SK-N-SH (cell line): ENCODE measurements at regions not wholly inside any gene's neighbourhood (a gene's known extent, or its start where the extent isn't known, plus 50 kb on each side); places are given as distances from the start of the nearest gene placed in this dataset.

Experiments
- CTCF ChIA-PET: fragments of 300-600, 350-600 bp; formaldehyde crosslinking; extraction: SDS; loops from one replicate; lab custom pipeline; 2021; lab: Yijun Ruan, JAX
- POLR2A ChIA-PET: fragments of 350-600 bp; sonication (Branson Sonifier 250); formaldehyde crosslinking; extraction: SDS; loops from one replicate; lab custom pipeline; 2020; ENCODE audit warnings: antibody characterized with exemption, inconsistent platforms; lab: Yijun Ruan, JAX
- DNase-seq: peaks from one replicate; pipeline ENCODE4 v3.0.0; 2012
- H2AFZ ChIP-seq: fragments of 200-600 bp; sonication (generic); 2 replicates; pipeline ENCODE4 v1.8.1; 2016; ENCODE audit warnings: antibody characterized with exemption, mild to moderate bottlenecking, low read depth
- H3F3A ChIP-seq: fragments of 200-600 bp; sonication (generic); replicated peaks from 2 replicates; pipeline ENCODE3; 2016; ENCODE audit warnings: antibody characterized with exemption, mild to moderate bottlenecking; ENCODE audit not compliant: insufficient read depth
- H3K27ac ChIP-seq, 2 experiments: fragments of 200-500 bp in 1 of 2; fragments of 200-600 bp in 1 of 2; sonication (Bioruptor generic) in 1 of 2; sonication (generic), shearing (Covaris generic) in 1 of 2; 2 replicates each; pipeline versions ENCODE4 v1.5.1 to v1.6.1; 2014 to 2016; ENCODE audit warnings: low read depth in 2 of 2, inconsistent platforms in 1 of 2, low read length in 1 of 2, mild to moderate bottlenecking in 1 of 2, mixed read lengths in 1 of 2
- H3K27me3 ChIP-seq: fragments of 200-600 bp; sonication (generic), shearing (Covaris generic); 2 replicates; pipeline ENCODE4 v1.6.1; 2016; ENCODE audit warnings: mixed run types; ENCODE audit not compliant: insufficient read depth
- H3K36me3 ChIP-seq, 2 experiments: fragments of 200-500 bp in 1 of 2; fragments of 200-600 bp in 1 of 2; sonication (Bioruptor generic) in 1 of 2; sonication (generic) in 1 of 2; replicated peaks in 1 of 2; 2 replicates each; pipeline versions ENCODE3 to v1.5.1; 2014 to 2016; ENCODE audit warnings: low read length in 1 of 2, mild to moderate bottlenecking in 1 of 2; ENCODE audit not compliant: insufficient read depth in 2 of 2, control insufficient read depth in 1 of 2
- H3K4me1 ChIP-seq, 2 experiments: fragments of 200-500 bp in 1 of 2; fragments of 200-600 bp in 1 of 2; sonication (Bioruptor generic) in 1 of 2; sonication (generic), shearing (Covaris generic) in 1 of 2; 2 replicates each; pipeline versions ENCODE4 v1.5.1 to v1.6.1; 2014 to 2016; ENCODE audit warnings: low read depth in 1 of 2, low read length in 1 of 2, mixed run types in 1 of 2; ENCODE audit not compliant: insufficient read depth in 2 of 2, control insufficient read depth in 1 of 2
- H3K4me2 ChIP-seq: fragments of 200-600 bp; sonication (generic), shearing (Covaris generic); 2 replicates; pipeline ENCODE4 v1.6.1; 2017; ENCODE audit warnings: mixed run types
- H3K4me3 ChIP-seq, 2 experiments: fragments of 200-500 bp in 1 of 2; fragments of 200-600 bp in 1 of 2; sonication (Bioruptor generic) in 1 of 2; sonication (generic), shearing (Covaris generic) in 1 of 2; 2 replicates each; pipeline versions ENCODE4 v1.5.1 to v1.8.1; 2014 to 2016; ENCODE audit warnings: low read depth in 2 of 2, inconsistent platforms in 1 of 2, low read length in 1 of 2, mild to moderate bottlenecking in 1 of 2, mixed read lengths in 1 of 2, moderate library complexity in 1 of 2
- H3K79me2 ChIP-seq: fragments of 200-600 bp; sonication (generic); 2 replicates; pipeline ENCODE4 v1.8.1; 2017; ENCODE audit warnings: mild to moderate bottlenecking; ENCODE audit not compliant: insufficient read depth
- H3K9ac ChIP-seq: fragments of 200-600 bp; sonication (generic); 2 replicates; pipeline ENCODE4 v1.6.1; 2017; ENCODE audit warnings: mixed run types
- H3K9me2 ChIP-seq: fragments of 200-600 bp; sonication (generic); 2 replicates; pipeline ENCODE4 v1.6.1; 2017; ENCODE audit warnings: mixed run types
- H3K9me3 ChIP-seq: fragments of 200-600 bp; sonication (generic); 2 replicates; pipeline ENCODE4 v1.6.1; 2017; ENCODE audit warnings: mixed run types, mild to moderate bottlenecking, moderate library complexity
- H4K20me1 ChIP-seq: fragments of 200-600 bp; sonication (generic); 2 replicates; pipeline ENCODE4 v1.6.1; 2017; ENCODE audit warnings: mild to moderate bottlenecking, mixed run types; ENCODE audit not compliant: insufficient read depth
- CHD2 ChIP-seq: fragments of 150-350 bp; IDR thresholded peaks from 2 replicates; pipeline ENCODE4 v1.6.1; 2018; ENCODE audit warnings: low read length; ENCODE audit not compliant: partially characterized antibody
- CTCF ChIP-seq: fragments of 200-600 bp; sonication (generic); IDR thresholded peaks from 2 replicates; pipeline ENCODE4 v1.6.1; 2017; ENCODE audit warnings: antibody characterized with exemption, mild to moderate bottlenecking, moderate library complexity
- EP300 ChIP-seq, 2 experiments: IDR thresholded peaks; 2 replicates each; pipeline versions ENCODE4 v1.4.0 to v1.6.1; 2012; ENCODE audit warnings: borderline replicate concordance in 1 of 2, low read depth in 1 of 2, low read length in 1 of 2
- FOXJ3 ChIP-seq: sonication (generic); formaldehyde crosslinking; IDR thresholded peaks from 2 replicates; pipeline ENCODE4 v1.5.1; 2020; ENCODE audit warnings: mild to moderate bottlenecking, missing genetic modification reagents
- FOXM1 ChIP-seq: IDR thresholded peaks from 2 replicates; pipeline ENCODE4 v1.4.0; 2012; ENCODE audit warnings: low read depth, mild to moderate bottlenecking
- MEF2A ChIP-seq: IDR thresholded peaks from 2 replicates; pipeline ENCODE4 v1.4.0; 2012; ENCODE audit warnings: low read depth, borderline replicate concordance
- PBX3 ChIP-seq: IDR thresholded peaks from 2 replicates; pipeline ENCODE4; 2012
- POLR2AphosphoS5 ChIP-seq: IDR thresholded peaks from 2 replicates; pipeline ENCODE4 v1.6.1; 2012; ENCODE audit warnings: low read depth, low read length
- RAD21 ChIP-seq: IDR thresholded peaks from 2 replicates; pipeline ENCODE4 v1.6.1; 2012; ENCODE audit warnings: mild to moderate bottlenecking, low read length
- RCOR1 ChIP-seq: fragments of 150-350 bp; IDR thresholded peaks from 2 replicates; pipeline ENCODE4 v1.6.1; 2017; ENCODE audit warnings: antibody characterized with exemption, low read length
- SIN3A ChIP-seq: IDR thresholded peaks from 2 replicates; pipeline ENCODE4 v1.6.1; 2012; ENCODE audit warnings: low read depth, mild to moderate bottlenecking, low read length, moderate library complexity, borderline replicate concordance
- SMC3 ChIP-seq: IDR thresholded peaks from 2 replicates; pipeline ENCODE4 v1.6.1; 2012; ENCODE audit warnings: low read depth, low read length, improper control_type of control experiment
- TCF12 ChIP-seq: IDR thresholded peaks from 2 replicates; pipeline ENCODE4 v1.4.0; 2012
- TEAD4 ChIP-seq: IDR thresholded peaks from 2 replicates; pipeline ENCODE4 v1.4.0; 2012; ENCODE audit warnings: mild to moderate bottlenecking, borderline replicate concordance; ENCODE audit not compliant: insufficient read depth
- WGBS: methylation state at CpG from one replicate; pipeline ENCODE4 v1.1.6; 2017; ENCODE audit warnings: low lambda C conversion rate; 5-methylcytosine and 5-hydroxymethylcytosine counted together
- TF ChIP-seq, protein P1 (sequence below): fragments of 150-350 bp; IDR thresholded peaks from 2 replicates; pipeline ENCODE4 v1.6.1; 2017; ENCODE audit warnings: antibody characterized with exemption, low read length, low read depth, borderline replicate concordance
- TF ChIP-seq, protein P2 (sequence below): IDR thresholded peaks from 2 replicates; pipeline ENCODE4 v1.4.0; 2012; ENCODE audit warnings: low read depth
- TF ChIP-seq, protein P3 (sequence below): IDR thresholded peaks from 2 replicates; pipeline ENCODE4 v1.4.0; 2012; ENCODE audit warnings: low read depth, borderline replicate concordance

DNA sequence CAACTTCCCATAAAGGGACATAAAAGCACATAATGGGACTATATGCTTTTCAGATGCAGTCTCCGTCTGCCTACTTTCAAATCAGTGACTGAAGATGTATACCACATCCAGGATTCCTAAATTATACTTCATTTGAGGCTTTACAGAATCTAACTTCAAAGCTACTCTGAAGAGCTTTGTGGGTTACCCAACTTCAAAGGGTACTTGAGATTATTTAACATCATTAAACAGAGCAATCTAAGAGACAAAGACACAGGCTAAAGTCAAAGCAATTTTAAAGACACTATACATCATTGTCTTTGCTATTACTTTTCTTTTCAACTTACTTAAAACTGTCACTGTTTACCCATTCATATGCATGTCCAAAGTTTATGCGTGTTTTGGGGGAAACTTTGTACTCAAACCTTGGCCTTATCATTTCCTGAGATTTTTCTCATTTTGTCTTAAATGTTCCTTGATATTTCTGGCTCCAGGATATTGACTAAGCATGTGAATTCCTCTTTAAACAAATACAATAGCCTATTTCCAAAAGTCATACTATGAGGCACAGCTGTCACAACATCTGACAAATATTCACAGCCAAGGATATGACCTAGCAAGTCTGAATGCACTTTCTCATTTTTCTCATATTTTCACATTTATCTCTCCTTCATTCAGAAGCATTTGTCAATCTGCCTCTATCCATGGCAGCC is 1985.1 kb upstream of the PIK3C3 start:
- no peaks in the 10 kb centered on the region for H3K9me3 ChIP-seq
- DNase-seq = no peak
- TF ChIP-seq, protein P1, sequence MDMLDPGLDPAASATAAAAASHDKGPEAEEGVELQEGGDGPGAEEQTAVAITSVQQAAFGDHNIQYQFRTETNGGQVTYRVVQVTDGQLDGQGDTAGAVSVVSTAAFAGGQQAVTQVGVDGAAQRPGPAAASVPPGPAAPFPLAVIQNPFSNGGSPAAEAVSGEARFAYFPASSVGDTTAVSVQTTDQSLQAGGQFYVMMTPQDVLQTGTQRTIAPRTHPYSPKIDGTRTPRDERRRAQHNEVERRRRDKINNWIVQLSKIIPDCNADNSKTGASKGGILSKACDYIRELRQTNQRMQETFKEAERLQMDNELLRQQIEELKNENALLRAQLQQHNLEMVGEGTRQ = no peak
- TF ChIP-seq, protein P2, sequence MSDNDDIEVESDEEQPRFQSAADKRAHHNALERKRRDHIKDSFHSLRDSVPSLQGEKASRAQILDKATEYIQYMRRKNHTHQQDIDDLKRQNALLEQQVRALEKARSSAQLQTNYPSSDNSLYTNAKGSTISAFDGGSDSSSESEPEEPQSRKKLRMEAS = no peak
- no peak for TF ChIP-seq RCOR1
- no peak for TF ChIP-seq MEF2A
- TF ChIP-seq TCF12 = no peak
- no peak for TF ChIP-seq TEAD4
- no peak for TF ChIP-seq POLR2AphosphoS5
- TF ChIP-seq CHD2 = no peak
- no peak for TF ChIP-seq EP300 (IDR thresholded peaks at IDR 0.05; ENCODE audit: borderline replicate concordance in 1 of 2, low read depth in 1 of 2, low read length in 1 of 2)
- TF ChIP-seq PBX3 = no peak
- no peak for TF ChIP-seq SIN3A
- no peak for TF ChIP-seq RAD21
- TF ChIP-seq FOXJ3 (CRISPR knock-in tag) = no peak
- TF ChIP-seq, protein P3, sequence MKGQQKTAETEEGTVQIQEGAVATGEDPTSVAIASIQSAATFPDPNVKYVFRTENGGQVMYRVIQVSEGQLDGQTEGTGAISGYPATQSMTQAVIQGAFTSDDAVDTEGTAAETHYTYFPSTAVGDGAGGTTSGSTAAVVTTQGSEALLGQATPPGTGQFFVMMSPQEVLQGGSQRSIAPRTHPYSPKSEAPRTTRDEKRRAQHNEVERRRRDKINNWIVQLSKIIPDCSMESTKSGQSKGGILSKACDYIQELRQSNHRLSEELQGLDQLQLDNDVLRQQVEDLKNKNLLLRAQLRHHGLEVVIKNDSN = no peak
- POLR2A ChIA-PET = no interaction called here
- H3K79me2 ChIP-seq = no peaks in the 10 kb centered on the region
- H2AFZ ChIP-seq = no peak overlapping the region
- no peaks in the 10 kb centered on the region for H3F3A ChIP-seq
- no peaks in the 10 kb centered on the region for H3K36me3 ChIP-seq
- H3K27me3 ChIP-seq = no peaks in the 10 kb centered on the region
- no peaks in the 10 kb centered on the region for H4K20me1 ChIP-seq
- H3K27ac ChIP-seq = no peak overlapping the region
- no peaks in the 10 kb centered on the region for H3K4me1 ChIP-seq
- WGBS = 73% methylated on average over 2 of the region's 2 CpGs
- no peak overlapping the region for H3K4me3 ChIP-seq
- no peaks in the 10 kb centered on the region for H3K9me2 ChIP-seq
- no peak overlapping the region for H3K9ac ChIP-seq
- CTCF ChIA-PET = interaction anchor here (1.1 kb wide), 1 partner anchor 83 kb away, joined by 3 read pairs; no protein-coding TSS in a partner anchor
- no peak overlapping the region for H3K4me2 ChIP-seq

GRCh38 chr18:39966275-39966674 is 1988.8 kb upstream of the PIK3C3 start:
- ChIA-PET CTCF (interaction anchor here (1.2 kb wide), 1 partner anchor 16 kb away, joined by 4 read pairs; no protein-coding TSS in a partner anchor), POLR2A (no interaction called here)
- WGBS = 29% methylated on average over 3 of the region's 3 CpGs
- no peaks in the 10 kb centered on the region for H3K4me1 ChIP-seq
- no peaks in the 10 kb centered on the region for H4K20me1 ChIP-seq
- no peak overlapping the region for H3K27ac ChIP-seq
- no peaks in the 10 kb centered on the region for H3K9me2 ChIP-seq
- no peaks in the 10 kb centered on the region for H3K36me3 ChIP-seq
- no peak overlapping the region for H3K9ac ChIP-seq
- no peaks in the 10 kb centered on the region for H3K9me3 ChIP-seq
- peak; percentile 25; the same call in 1 of the 2 replicates for TF ChIP-seq CTCF
- TF ChIP-seq SMC3 = no peak
- TF ChIP-seq FOXM1 = no peak
- no peak overlapping the region for H3K4me2 ChIP-seq
- H3K4me3 ChIP-seq = no peak overlapping the region
- DNase-seq = no peak
- H3K27me3 ChIP-seq = no peaks in the 10 kb centered on the region
- no peak overlapping the region for H2AFZ ChIP-seq
- no peaks in the 10 kb centered on the region for H3F3A ChIP-seq
- no peaks in the 10 kb centered on the region for H3K79me2 ChIP-seq
